ENCODE measurements at regions not wholly inside any gene's neighbourhood (a gene's known extent, or its start where the extent isn't known, plus 50 kb on each side); places are given as distances from the start of the nearest gene placed in this dataset.

- H3K4me1 ChIP-seq (ENCODE audit: low read depth) = no peaks in the 10 kb centered on the region
- no peak overlapping the region for H3K4me3 ChIP-seq
- H3K36me3 ChIP-seq (ENCODE audit: low read depth) = no peaks in the 10 kb centered on the region
- DNase-seq (no peak), ATAC-seq (no peak)
- H3K9me3 ChIP-seq = no peaks in the 10 kb centered on the region
- TF ChIP-seq CTCF (IDR thresholded peaks at IDR 0.05) = no peak
- intact Hi-C loops (cut with DNase I, micrococcal nuclease) = no loop called here
Measured at GRCh38 chr5:8906303-8906967, 639.4 kb downstream of the SEMA5A start.

- no peak for DNase-seq
- H3K4me3 ChIP-seq = no peak overlapping the region
- ATAC-seq = no peak
- no peaks in the 10 kb centered on the region for H3K9me3 ChIP-seq
- H3K4me1 ChIP-seq (ENCODE audit: low read depth) = no peaks in the 10 kb centered on the region
- H3K36me3 ChIP-seq (ENCODE audit: low read depth) = no peaks in the 10 kb centered on the region
- intact Hi-C loops (cut with DNase I, micrococcal nuclease) = no loop called here
- TF ChIP-seq CTCF (IDR thresholded peaks at IDR 0.05) = no peak
Measured at GRCh38 chr5:8907168-8907868, 638.6 kb downstream of the SEMA5A start.

- ATAC-seq = peak; percentile 80
- no peak overlapping the region for H3K4me3 ChIP-seq
- DNase-seq = peak in 2 of 3 donors; percentile 51 to 60
- no peaks in the 10 kb centered on the region for H3K9me3 ChIP-seq
- H3K4me1 ChIP-seq (ENCODE audit: low read depth) = no peaks in the 10 kb centered on the region
- peak; percentile 88 for TF ChIP-seq CTCF (IDR thresholded peaks at IDR 0.05)
- intact Hi-C loops (cut with DNase I, micrococcal nuclease) = no loop called here
- no peaks in the 10 kb centered on the region for H3K36me3 ChIP-seq (ENCODE audit: low read depth)
Measured at GRCh38 chr5:8908055-8908683, 637.7 kb downstream of the SEMA5A start.

GRCh38 chr5:8912106-8912505 is 633.8 kb downstream of the SEMA5A start:
- Histone ChIP-seq H3K36me3 (ENCODE audit: low read depth) (no peaks in the 10 kb centered on the region), H3K4me3 (no peak overlapping the region), H3K4me1 (ENCODE audit: low read depth) (no peaks in the 10 kb centered on the region), H3K9me3 (no peaks in the 10 kb centered on the region)
- DNase-seq (no peak), ATAC-seq (no peak)
- intact Hi-C loops (cut with DNase I, micrococcal nuclease) = no loop called here
- no peak for TF ChIP-seq CTCF (IDR thresholded peaks at IDR 0.05)

- Histone ChIP-seq H3K4me1 (ENCODE audit: low read depth) (no peaks in the 10 kb centered on the region), H3K9me3 (no peaks in the 10 kb centered on the region), H3K36me3 (ENCODE audit: low read depth) (no peaks in the 10 kb centered on the region), H3K4me3 (no peak overlapping the region)
- intact Hi-C loops (cut with DNase I, micrococcal nuclease) = no loop called here
- TF ChIP-seq CTCF (IDR thresholded peaks at IDR 0.05) = no peak
- DNase-seq = no peak
- no peak for ATAC-seq
Measured at GRCh38 chr5:8913522-8913921, 632.4 kb downstream of the SEMA5A start.

Measured in mucosa of descending colon (tissue), 3 donors.